ENCODE measurements at regions not wholly inside any gene's neighbourhood (a gene's known extent, or its start where the extent isn't known, plus 50 kb on each side); places are given as distances from the start of the nearest gene placed in this dataset.

DNA sequence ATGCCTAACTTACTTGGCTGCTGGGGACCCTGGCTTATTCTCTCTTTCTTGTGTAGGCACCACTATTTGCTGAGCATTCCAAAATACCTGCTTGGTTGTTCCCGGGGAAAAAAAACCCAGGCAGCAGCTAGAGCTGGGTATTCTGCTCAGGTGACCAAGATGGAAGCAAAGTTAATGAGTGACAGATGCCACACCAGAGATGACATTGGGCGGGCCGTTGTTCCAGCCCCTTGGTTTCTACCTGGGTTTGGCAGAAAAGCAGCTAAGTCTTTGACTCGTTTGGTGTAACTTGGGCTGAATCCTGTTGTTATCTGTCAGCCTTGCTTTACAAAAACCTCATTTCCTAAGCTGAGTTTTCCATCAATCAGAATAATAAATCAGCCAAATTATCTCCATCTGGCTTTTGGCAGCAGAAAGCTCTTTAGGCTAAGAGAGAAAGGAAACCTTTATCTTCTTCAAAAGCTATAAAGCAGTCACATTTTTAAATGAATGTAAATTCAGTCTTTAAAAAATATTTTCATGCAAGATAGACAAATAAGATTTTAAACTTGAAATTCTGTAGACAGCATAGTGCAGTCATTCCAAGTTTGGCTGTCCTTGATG is 202.0 kb upstream of the GMDS start:
- no peak overlapping the region for H3K4me3 ChIP-seq (ENCODE audit: extremely low read depth, insufficient read depth, low read length, poor library complexity, severe bottlenecking)
- 84 to 94% methylated on average over 4 of the region's 4 CpGs for WGBS, 2 experiments (ENCODE audit: insufficient coverage in 2 of 2)
- H3K27ac ChIP-seq (ENCODE audit: low read depth, low read length, severe bottlenecking) = no peak overlapping the region
- H3K9me3 ChIP-seq (ENCODE audit: control insufficient read depth, low read length) = no peaks in the 10 kb centered on the region
- H3K36me3 ChIP-seq (ENCODE audit: control insufficient read depth, insufficient read depth, low read length) = no peaks in the 10 kb centered on the region
- no peaks in the 10 kb centered on the region for H3K4me1 ChIP-seq (ENCODE audit: control insufficient read depth, insufficient read depth, low read length, poor library complexity, severe bottlenecking)

DNA sequence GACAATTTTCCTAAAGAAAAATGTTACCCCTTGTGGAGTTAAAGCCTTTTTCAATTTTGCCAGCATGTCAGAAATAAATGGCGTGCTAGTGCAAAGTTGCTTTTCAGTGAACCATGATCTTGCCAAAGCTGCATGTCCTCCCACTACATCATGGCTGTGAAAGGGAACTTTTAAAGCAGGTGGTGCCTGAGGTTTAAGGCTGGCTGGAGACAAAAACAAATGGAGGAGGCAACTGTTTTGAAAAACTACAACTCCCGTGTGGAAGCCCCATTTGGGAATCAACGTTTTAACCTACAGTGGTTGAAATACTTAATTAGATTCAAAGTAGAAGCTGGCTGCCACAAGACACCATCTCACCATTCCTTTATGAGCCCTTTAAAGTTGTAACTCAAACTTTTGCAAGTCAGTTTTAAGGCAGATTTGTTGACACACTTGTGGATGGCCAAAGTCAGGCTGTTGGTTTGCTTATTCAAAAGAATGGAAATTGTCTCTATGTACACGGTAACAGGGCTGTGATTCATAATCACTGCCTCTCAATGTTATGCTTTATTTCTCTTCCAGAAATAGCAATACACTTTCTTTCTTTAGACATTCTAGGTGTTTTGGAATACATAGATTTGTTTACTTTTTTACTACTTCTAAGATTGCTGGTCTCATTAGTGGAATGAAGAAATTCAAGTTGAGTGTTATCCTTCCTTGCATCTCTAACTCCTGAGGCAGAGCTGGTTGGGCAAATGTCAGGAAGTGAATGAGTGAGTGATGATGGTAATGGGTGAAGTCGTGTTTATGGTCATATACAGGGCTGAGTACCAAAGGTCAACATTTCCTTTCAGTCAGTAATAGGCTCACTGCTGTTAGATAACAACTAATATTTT is 196.4 kb upstream of the GMDS start:
- H3K36me3 ChIP-seq (ENCODE audit: control insufficient read depth, insufficient read depth, low read length) = no peaks in the 10 kb centered on the region
- no peak overlapping the region for H3K27ac ChIP-seq (ENCODE audit: low read depth, low read length, severe bottlenecking)
- no peak overlapping the region for H3K4me3 ChIP-seq (ENCODE audit: extremely low read depth, insufficient read depth, low read length, poor library complexity, severe bottlenecking)
- H3K4me1 ChIP-seq (ENCODE audit: control insufficient read depth, insufficient read depth, low read length, poor library complexity, severe bottlenecking) = no peaks in the 10 kb centered on the region
- WGBS, 2 experiments (ENCODE audit: insufficient coverage in 2 of 2) = 94 to 100% methylated on average over 2 to 3 of the region's 5 CpGs
- H3K9me3 ChIP-seq (ENCODE audit: control insufficient read depth, low read length) = no peaks in the 10 kb centered on the region

DNA sequence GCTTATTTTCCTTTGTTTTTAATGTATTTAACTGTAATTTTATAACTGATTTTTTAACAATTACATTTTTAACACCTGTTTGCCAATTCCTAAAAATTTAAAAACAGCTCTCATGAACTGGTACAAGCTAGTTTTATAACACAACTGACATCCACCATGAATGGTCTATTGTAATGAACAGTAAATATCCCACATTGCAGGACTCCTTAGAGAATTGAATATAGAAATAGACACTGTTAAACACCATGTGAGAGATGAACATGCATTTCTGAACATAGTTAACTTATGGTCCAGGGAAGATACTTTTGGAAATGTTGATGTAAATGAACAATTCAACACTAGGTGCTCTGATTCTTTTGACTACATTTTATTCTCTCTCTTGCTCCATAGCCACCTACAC is 195.1 kb upstream of the GMDS start:
- Histone ChIP-seq H3K36me3 (ENCODE audit: control insufficient read depth, insufficient read depth, low read length) (no peaks in the 10 kb centered on the region), H3K27ac (ENCODE audit: low read depth, low read length, severe bottlenecking) (no peak overlapping the region), H3K4me1 (ENCODE audit: control insufficient read depth, insufficient read depth, low read length, poor library complexity, severe bottlenecking) (no peaks in the 10 kb centered on the region), H3K9me3 (ENCODE audit: control insufficient read depth, low read length) (no peaks in the 10 kb centered on the region), H3K4me3 (ENCODE audit: extremely low read depth, insufficient read depth, low read length, poor library complexity, severe bottlenecking) (no peak overlapping the region)

DNA sequence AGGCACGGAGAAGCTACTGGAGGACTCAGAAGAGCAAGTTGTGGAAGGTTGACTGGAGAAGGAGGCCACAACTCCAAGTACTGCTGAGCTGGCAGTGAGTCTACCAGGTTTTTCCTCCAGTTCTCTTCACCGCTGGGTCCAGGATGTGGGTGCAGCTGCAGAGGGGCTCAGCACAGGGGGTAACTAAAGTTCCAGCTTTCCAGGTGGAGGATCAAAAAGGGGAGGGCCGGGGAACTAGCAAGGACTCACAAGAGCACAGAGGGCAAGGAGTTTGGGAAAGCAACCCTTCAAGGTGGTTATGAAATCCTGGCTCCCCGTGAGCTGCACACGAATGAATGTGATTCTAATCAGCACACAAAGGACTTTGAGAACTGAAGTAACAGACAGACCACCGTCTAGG is 194.2 kb upstream of the GMDS start:
- WGBS, 2 experiments (ENCODE audit: insufficient coverage in 2 of 2) = 88 to 90% methylated on average over 5 to 6 of the region's 6 CpGs
- H3K4me1 ChIP-seq (ENCODE audit: control insufficient read depth, insufficient read depth, low read length, poor library complexity, severe bottlenecking) = no peaks in the 10 kb centered on the region
- H3K9me3 ChIP-seq (ENCODE audit: control insufficient read depth, low read length) = no peaks in the 10 kb centered on the region
- H3K36me3 ChIP-seq (ENCODE audit: control insufficient read depth, insufficient read depth, low read length) = no peaks in the 10 kb centered on the region
- no peak overlapping the region for H3K27ac ChIP-seq (ENCODE audit: low read depth, low read length, severe bottlenecking)
- no peak overlapping the region for H3K4me3 ChIP-seq (ENCODE audit: extremely low read depth, insufficient read depth, low read length, poor library complexity, severe bottlenecking)

DNA sequence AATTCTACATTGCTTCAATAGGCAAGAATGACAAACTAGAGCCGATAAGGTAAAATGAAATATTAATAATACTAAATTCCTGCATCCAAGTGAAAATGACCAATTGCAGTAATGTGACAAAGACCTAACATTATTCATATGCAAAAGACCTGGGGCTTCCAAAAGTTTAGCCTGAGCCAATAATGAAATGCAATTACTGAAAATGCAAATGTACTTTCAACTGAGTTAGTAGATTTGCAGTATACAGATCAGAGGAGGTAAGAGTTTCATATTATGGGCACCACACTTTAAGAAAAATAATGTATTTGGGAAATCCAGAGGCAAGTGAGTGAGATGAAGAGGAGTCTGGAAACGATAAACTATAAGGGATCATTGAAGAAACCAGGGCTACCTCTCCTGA is 193.7 kb upstream of the GMDS start:
- no peaks in the 10 kb centered on the region for H3K9me3 ChIP-seq (ENCODE audit: control insufficient read depth, low read length)
- H3K4me1 ChIP-seq (ENCODE audit: control insufficient read depth, insufficient read depth, low read length, poor library complexity, severe bottlenecking) = no peaks in the 10 kb centered on the region
- H3K4me3 ChIP-seq (ENCODE audit: extremely low read depth, insufficient read depth, low read length, poor library complexity, severe bottlenecking) = no peak overlapping the region
- H3K36me3 ChIP-seq (ENCODE audit: control insufficient read depth, insufficient read depth, low read length) = no peaks in the 10 kb centered on the region
- 100% methylated on average over 1 of the region's 2 CpGs for WGBS, 2 experiments (ENCODE audit: insufficient coverage in 2 of 2)
- no peak overlapping the region for H3K27ac ChIP-seq (ENCODE audit: low read depth, low read length, severe bottlenecking)

DNA sequence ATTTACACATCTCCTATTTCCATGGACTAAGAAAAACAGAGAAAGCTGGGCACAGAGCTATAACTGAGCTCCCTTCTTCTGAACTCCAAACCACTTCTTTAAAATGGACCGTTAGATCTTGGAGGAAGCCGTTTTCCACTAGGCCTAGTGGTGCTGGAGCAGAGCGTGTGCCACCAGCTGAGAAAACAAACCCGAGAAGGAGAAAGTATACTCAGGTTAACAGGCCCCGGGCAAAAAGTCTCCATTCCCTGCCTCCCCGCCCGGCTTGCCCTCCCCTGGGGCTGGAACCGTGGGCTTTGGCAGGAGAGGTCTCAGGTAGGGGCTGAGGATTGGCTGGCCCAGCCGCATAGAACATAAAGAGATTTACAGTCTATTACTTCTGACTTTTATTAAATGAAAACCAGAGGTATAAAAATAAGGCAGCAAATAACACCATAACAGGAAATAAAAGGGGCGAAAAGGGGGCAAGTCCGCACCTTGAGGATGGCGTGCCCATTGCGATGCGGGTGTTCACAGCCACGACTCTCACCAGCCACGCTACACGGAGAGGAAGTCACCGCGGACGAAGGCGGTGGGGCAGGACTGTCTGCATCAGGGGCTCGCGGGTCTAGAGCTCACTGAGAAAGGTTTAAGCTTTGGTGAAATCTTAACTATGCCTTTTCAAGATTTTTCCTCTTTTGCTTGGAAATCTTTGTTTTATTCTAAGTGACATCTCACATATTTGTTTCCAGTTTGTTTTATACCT is 191.2 kb upstream of the GMDS start:
- Histone ChIP-seq H3K9me3 (ENCODE audit: control insufficient read depth, low read length) (no peaks in the 10 kb centered on the region), H3K4me1 (ENCODE audit: control insufficient read depth, insufficient read depth, low read length, poor library complexity, severe bottlenecking) (peaks cover 3% of the 10 kb centered on the region), H3K36me3 (ENCODE audit: control insufficient read depth, insufficient read depth, low read length) (no peaks in the 10 kb centered on the region), H3K4me3 (ENCODE audit: extremely low read depth, insufficient read depth, low read length, poor library complexity, severe bottlenecking) (no peak overlapping the region), H3K27ac (ENCODE audit: low read depth, low read length, severe bottlenecking) (no peak overlapping the region)
- 93 to 95% methylated on average over 20 to 22 of the region's 23 CpGs for WGBS, 2 experiments (ENCODE audit: insufficient coverage in 2 of 2)

DNA sequence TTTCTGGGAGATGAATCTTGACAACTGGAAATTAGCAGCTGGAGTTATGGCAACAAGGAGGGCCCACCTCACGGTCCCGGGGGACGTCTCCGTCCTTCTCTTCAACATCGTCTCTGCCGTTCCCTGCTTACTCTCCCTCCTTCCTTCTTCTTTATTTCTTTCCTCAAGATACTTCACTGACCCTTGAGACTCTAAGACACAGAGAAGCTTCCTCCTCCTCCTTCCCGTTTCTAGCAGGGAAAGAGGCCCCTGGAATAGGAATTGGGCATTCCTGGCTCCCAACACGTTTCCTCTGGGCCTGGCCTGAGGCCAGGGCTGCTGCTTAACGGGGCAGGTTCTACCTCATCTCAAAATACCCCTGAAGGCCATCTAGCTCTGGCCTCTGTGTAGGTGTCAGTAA is 189.9 kb upstream of the GMDS start:
- Histone ChIP-seq H3K4me3 (ENCODE audit: extremely low read depth, insufficient read depth, low read length, poor library complexity, severe bottlenecking) (no peak overlapping the region), H3K27ac (ENCODE audit: low read depth, low read length, severe bottlenecking) (no peak overlapping the region)
- WGBS, 2 experiments (ENCODE audit: insufficient coverage in 2 of 2) = 92 to 95% methylated on average over 7 to 8 of the region's 9 CpGs

DNA sequence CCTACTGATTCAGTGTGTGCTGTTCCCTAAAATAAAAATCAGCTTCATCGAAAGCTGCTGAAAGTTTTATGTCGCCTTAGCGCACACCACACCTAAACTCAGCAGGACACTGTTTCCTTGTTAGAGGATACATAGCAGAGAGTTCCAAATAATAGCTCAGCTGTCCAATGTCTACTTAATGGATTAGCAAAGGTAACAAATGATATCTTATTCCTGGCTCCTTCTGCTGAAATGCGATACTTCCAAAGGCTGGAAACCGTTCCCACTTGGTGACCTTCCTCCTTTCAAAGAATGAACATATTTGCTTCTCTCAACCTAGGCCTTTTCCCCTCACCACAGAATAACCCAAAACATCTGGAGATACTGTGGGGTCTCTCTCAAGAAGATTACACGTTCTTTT is 189.5 kb upstream of the GMDS start:
- WGBS, 2 experiments (ENCODE audit: insufficient coverage in 2 of 2) = 93 to 100% methylated on average over 2 to 5 of the region's 6 CpGs
- no peak overlapping the region for H3K27ac ChIP-seq (ENCODE audit: low read depth, low read length, severe bottlenecking)
- H3K4me3 ChIP-seq (ENCODE audit: extremely low read depth, insufficient read depth, low read length, poor library complexity, severe bottlenecking) = no peak overlapping the region
- H3K9me3 ChIP-seq (ENCODE audit: control insufficient read depth, low read length) = no peaks in the 10 kb centered on the region
- no peaks in the 10 kb centered on the region for H3K36me3 ChIP-seq (ENCODE audit: control insufficient read depth, insufficient read depth, low read length)
- H3K4me1 ChIP-seq (ENCODE audit: control insufficient read depth, insufficient read depth, low read length, poor library complexity, severe bottlenecking) = peaks cover 3% of the 10 kb centered on the region

More for the DNA sequence above, 189.9 kb upstream of the GMDS start:
- Histone ChIP-seq H3K9me3 (ENCODE audit: control insufficient read depth, low read length) (no peaks in the 10 kb centered on the region), H3K4me1 (ENCODE audit: control insufficient read depth, insufficient read depth, low read length, poor library complexity, severe bottlenecking) (peaks cover 3% of the 10 kb centered on the region), H3K36me3 (ENCODE audit: control insufficient read depth, insufficient read depth, low read length) (no peaks in the 10 kb centered on the region)

DNA sequence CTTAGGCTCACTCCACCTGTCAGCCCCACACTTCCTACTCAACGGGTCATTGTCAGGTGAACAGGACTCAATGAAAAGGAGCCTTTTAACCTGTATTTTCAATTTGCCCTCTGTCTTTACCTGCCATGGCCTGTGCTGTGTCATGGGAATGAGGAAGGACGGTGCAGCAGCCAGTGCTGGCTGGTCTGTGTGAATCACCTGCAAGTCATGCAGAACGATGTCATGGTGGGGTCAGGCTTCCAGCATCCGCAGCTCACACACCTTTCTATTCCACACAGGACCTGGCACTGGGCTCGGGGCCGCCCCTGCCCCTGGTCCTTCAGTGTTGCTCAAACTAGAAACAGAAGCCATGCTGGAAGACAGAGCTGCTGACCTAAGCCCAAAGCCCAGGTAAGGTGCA is 188.7 kb upstream of the GMDS start:
- 92 to 100% methylated on average over 1 to 5 of the region's 6 CpGs for WGBS, 2 experiments (ENCODE audit: insufficient coverage in 2 of 2)
- no peak overlapping the region for H3K27ac ChIP-seq (ENCODE audit: low read depth, low read length, severe bottlenecking)
- H3K36me3 ChIP-seq (ENCODE audit: control insufficient read depth, insufficient read depth, low read length) = no peaks in the 10 kb centered on the region
- H3K4me3 ChIP-seq (ENCODE audit: extremely low read depth, insufficient read depth, low read length, poor library complexity, severe bottlenecking) = no peak overlapping the region
- peaks cover 3% of the 10 kb centered on the region for H3K4me1 ChIP-seq (ENCODE audit: control insufficient read depth, insufficient read depth, low read length, poor library complexity, severe bottlenecking)
- no peaks in the 10 kb centered on the region for H3K9me3 ChIP-seq (ENCODE audit: control insufficient read depth, low read length)

DNA sequence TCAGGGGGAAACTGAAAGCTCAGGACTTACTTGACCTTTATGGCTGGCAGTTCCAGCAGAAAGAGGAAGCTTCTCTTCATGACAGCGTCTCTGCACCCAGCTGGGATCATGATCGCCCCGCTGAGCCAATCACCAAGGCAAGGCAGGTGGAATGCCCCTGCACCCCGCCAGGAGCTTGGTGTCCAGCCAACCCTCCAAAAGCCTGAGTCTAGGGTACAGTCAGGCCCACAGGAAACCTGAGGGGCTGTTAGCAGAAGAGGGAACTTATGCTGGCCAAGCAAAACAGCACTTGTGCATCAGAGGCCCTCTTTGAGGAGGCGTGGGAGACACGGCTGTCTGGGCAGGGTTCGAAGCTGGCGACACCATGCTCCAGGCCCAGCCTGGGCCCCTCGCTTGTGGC is 188.3 kb upstream of the GMDS start:
- peaks cover 3% of the 10 kb centered on the region for H3K4me1 ChIP-seq (ENCODE audit: control insufficient read depth, insufficient read depth, low read length, poor library complexity, severe bottlenecking)
- 86 to 90% methylated on average over 9 of the region's 9 CpGs for WGBS, 2 experiments (ENCODE audit: insufficient coverage in 2 of 2)
- H3K4me3 ChIP-seq (ENCODE audit: extremely low read depth, insufficient read depth, low read length, poor library complexity, severe bottlenecking) = no peak overlapping the region
- H3K27ac ChIP-seq (ENCODE audit: low read depth, low read length, severe bottlenecking) = no peak overlapping the region
- no peaks in the 10 kb centered on the region for H3K9me3 ChIP-seq (ENCODE audit: control insufficient read depth, low read length)
- H3K36me3 ChIP-seq (ENCODE audit: control insufficient read depth, insufficient read depth, low read length) = no peaks in the 10 kb centered on the region

DNA sequence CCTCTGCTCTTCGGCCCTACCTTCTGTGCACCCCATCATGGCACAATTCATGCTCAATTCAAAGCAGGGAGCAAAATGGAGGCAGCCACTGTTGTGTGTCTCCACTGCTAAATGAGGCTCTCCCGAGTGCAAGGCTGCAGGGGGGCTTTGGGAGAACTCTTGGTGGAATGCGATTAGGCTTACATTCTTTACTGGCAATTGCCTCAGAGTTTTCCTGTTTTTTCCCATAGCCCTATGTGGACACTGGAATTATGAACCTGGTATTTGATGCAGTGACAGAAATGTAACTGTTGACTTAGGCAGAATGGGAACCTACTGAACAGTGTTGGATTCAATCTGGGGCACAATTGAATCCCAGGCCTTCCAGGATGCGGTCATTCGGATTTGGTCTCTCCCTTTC is 187.9 kb upstream of the GMDS start:
- Histone ChIP-seq H3K9me3 (ENCODE audit: control insufficient read depth, low read length) (no peaks in the 10 kb centered on the region), H3K27ac (ENCODE audit: low read depth, low read length, severe bottlenecking) (no peak overlapping the region), H3K4me3 (ENCODE audit: extremely low read depth, insufficient read depth, low read length, poor library complexity, severe bottlenecking) (no peak overlapping the region), H3K4me1 (ENCODE audit: control insufficient read depth, insufficient read depth, low read length, poor library complexity, severe bottlenecking) (peaks cover 3% of the 10 kb centered on the region), H3K36me3 (ENCODE audit: control insufficient read depth, insufficient read depth, low read length) (no peaks in the 10 kb centered on the region)
- 89 to 93% methylated on average over 3 to 5 of the region's 5 CpGs for WGBS, 2 experiments (ENCODE audit: insufficient coverage in 2 of 2)
